GM20000 (cell line): ENCODE measurements at regions not wholly inside any gene's neighbourhood (a gene's known extent, or its start where the extent isn't known, plus 50 kb on each side); places are given as distances from the start of the nearest gene placed in this dataset.

Experiments used
- DNase-seq: peaks from one replicate; pipeline ENCODE4 v3.0.0; 2012; ENCODE audit warnings: low spot score
- TF ChIP-seq, protein P1 (sequence below): IDR thresholded peaks from 2 replicates; pipeline ENCODE4 v1.5.1; 2012; ENCODE audit warnings: mild to moderate bottlenecking, control low read depth; ENCODE audit errors: extremely low read depth, missing control alignments

DNA sequence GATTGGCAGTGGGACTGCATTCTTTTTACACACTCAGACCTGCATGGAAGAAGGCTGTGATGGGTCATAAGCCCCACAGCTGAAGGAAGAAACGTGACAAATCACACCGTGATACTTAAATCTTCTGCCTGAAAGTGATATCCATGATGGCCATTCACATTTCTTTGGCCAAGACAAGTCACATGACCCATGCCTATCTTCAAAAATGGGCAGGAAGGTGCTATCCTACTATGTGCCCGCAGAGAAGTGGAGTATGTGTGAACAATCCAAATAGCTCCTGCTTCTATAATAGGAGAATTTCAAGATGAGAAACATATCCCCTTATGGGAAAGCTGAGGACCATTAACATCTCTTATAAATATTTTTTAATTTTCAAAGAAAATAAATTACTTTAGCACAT is 56.6 kb upstream of the TEAD1 start:
- DNase-seq = no peak
- TF ChIP-seq, protein P1, sequence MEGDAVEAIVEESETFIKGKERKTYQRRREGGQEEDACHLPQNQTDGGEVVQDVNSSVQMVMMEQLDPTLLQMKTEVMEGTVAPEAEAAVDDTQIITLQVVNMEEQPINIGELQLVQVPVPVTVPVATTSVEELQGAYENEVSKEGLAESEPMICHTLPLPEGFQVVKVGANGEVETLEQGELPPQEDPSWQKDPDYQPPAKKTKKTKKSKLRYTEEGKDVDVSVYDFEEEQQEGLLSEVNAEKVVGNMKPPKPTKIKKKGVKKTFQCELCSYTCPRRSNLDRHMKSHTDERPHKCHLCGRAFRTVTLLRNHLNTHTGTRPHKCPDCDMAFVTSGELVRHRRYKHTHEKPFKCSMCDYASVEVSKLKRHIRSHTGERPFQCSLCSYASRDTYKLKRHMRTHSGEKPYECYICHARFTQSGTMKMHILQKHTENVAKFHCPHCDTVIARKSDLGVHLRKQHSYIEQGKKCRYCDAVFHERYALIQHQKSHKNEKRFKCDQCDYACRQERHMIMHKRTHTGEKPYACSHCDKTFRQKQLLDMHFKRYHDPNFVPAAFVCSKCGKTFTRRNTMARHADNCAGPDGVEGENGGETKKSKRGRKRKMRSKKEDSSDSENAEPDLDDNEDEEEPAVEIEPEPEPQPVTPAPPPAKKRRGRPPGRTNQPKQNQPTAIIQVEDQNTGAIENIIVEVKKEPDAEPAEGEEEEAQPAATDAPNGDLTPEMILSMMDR = no peak

DNA sequence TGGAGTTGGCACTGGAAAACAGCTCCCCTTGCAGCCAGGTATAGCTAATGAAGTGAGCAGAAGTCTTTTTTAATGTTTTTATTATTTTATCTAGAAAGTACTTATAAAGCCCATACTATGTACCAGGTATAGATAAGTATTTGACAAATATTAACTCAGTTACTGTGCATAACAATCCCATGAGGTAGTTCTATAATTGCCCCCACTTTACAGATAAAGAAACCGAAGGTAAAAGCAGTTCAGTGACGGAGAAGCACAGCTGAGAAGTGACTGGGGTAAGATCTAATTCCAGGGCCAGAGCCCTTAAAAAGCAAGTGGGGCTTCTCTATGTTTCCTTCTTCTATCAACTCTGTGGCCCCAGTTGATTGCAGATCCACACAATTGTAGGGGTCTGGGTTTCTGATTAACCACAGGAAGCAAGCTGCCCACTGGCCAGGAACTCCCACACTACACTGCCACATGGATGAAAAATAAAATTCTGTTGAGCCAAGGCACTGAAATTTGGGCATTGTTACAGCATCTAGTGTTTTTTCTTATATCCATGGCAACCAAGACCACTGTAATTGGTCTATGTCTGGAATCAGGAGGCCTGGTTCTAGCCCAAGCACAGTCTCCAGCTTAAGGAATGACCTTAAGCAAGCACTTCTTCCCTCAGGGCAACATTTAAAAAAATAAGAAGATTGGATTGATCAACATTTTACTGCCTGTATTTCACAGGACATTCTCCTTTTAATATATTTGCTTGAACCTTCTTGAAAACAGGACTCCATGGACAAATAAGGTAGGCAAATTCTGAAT is 55.3 kb upstream of the TEAD1 start:
- no peak for DNase-seq
- TF ChIP-seq, protein P1 = no peak

DNA sequence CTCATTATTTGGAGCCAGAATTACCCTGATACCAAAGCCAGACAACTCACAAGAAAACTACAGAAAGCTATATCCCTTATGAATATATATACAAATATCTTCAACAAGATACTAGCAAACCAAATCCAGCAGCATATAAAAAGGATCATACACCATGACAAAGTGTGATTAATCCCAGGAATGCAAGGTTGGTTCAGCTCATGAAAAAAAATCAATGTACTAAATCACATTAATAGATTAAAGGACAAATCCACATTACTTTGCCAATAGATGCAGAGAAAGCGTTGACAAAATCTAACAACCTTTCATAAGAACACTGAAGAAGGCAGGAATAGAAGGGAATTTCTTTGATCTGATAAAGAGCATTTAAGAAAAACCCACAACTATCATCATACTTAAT is 50.4 kb upstream of the TEAD1 start:
- TF ChIP-seq, protein P1 = no peak
- DNase-seq = no peak
